ENCODE measurements at regions not wholly inside any gene's neighbourhood (a gene's known extent, or its start where the extent isn't known, plus 50 kb on each side); places are given as distances from the start of the nearest gene placed in this dataset.
"Not testable (repeated sequence)": the region's sequence is repeated elsewhere in the genome, so short reads cannot be mapped to it uniquely, and the experiment has no call there.

- DNase-seq = no peak
These were observed 84.5 kb upstream of the PCDH20 start for GRCh38 chr13:61500176-61500575.

- DNase-seq = no peak
These were observed 80.0 kb upstream of the PCDH20 start for GRCh38 chr13:61495648-61496047.

- DNase-seq = not testable (repeated sequence)
These were observed 77.9 kb upstream of the PCDH20 start for GRCh38 chr13:61493556-61493955.

GRCh38 chr13:61486496-61486895, 70.8 kb upstream of the PCDH20 start:
- no peak for DNase-seq

GRCh38 chr13:61485128-61485765, 69.6 kb upstream of the PCDH20 start:
- no peak for DNase-seq

GRCh38 chr13:61477619-61478018, 62.0 kb upstream of the PCDH20 start:
- DNase-seq = no peak

- no peak for DNase-seq
These were observed 55.1 kb upstream of the PCDH20 start for GRCh38 chr13:61470786-61471185.

- DNase-seq = no peak
These were observed 50.6 kb upstream of the PCDH20 start for GRCh38 chr13:61466280-61466679.
